Type B pancreatic cell (in vitro differentiated cells): ENCODE measurements at regions not wholly inside any gene's neighbourhood (a gene's known extent, or its start where the extent isn't known, plus 50 kb on each side); places are given as distances from the start of the nearest gene placed in this dataset.

Experiments
- DNase-seq: peaks from one replicate; pipeline ENCODE4 v3.0.0; 2021; ENCODE audit warnings: mixed read lengths; ENCODE audit not compliant: unreplicated experiment; ENCODE audit errors: extremely low spot score
- H3K27ac Mint-ChIP-seq: 2 replicates; pipeline ENCODE4 v1.8.0; 2021; ENCODE audit warnings: mild to moderate bottlenecking, mixed read lengths
- H3K27me3 Mint-ChIP-seq: 2 replicates; pipeline ENCODE4 v1.8.0; 2021; ENCODE audit warnings: mixed read lengths
- H3K36me3 Mint-ChIP-seq: 2 replicates; pipeline ENCODE4 v1.8.0; 2021; ENCODE audit warnings: mixed read lengths
- H3K4me1 Mint-ChIP-seq: one replicate; pipeline ENCODE4 v1.8.0; 2021; ENCODE audit warnings: mixed read lengths; ENCODE audit not compliant: unreplicated experiment
- H3K4me3 Mint-ChIP-seq: 2 replicates; pipeline ENCODE4 v1.8.0; 2021; ENCODE audit warnings: mild to moderate bottlenecking, mixed read lengths
- H3K9me3 Mint-ChIP-seq: 2 replicates; pipeline ENCODE4 v1.8.0; 2021; ENCODE audit warnings: mixed read lengths
- CTCF ChIP-seq: fragments of 200-600 bp; sonication (generic); conservative IDR thresholded peaks from 2 replicates; pipeline ENCODE4 v1.5.0; 2021; ENCODE audit warnings: antibody characterized with exemption, mild to moderate bottlenecking

DNA sequence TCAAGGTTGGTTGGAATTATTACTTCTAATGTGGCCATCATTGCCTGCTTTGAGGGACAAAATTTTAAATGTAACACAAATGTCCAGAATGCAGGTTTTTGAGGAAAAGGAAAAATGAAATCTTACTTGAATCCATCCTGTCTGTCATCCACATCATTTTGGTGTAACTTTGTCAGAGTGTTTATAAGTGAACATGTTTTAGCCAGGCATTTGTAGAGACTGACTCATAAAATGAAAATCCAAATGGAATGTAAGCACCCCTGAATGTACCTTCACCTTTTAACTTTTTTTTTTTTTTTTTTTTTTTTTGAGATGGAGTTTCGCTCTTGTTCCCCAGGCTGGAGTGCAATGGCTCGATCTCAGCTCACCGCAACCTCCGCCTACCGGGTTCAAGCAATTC is 141.8 kb upstream of the BNIP2 start:
- no peak for DNase-seq
- H3K27me3 Mint-ChIP-seq, result peaks cover 35% of the 10 kb centered on the region
- H3K36me3 Mint-ChIP-seq, result no peaks in the 10 kb centered on the region
- no peaks in the 10 kb centered on the region for H3K9me3 Mint-ChIP-seq
- H3K27ac Mint-ChIP-seq, result no peak overlapping the region
- H3K4me3 Mint-ChIP-seq, result no peak overlapping the region
- no peaks in the 10 kb centered on the region for H3K4me1 Mint-ChIP-seq
- no peak for TF ChIP-seq CTCF

DNA sequence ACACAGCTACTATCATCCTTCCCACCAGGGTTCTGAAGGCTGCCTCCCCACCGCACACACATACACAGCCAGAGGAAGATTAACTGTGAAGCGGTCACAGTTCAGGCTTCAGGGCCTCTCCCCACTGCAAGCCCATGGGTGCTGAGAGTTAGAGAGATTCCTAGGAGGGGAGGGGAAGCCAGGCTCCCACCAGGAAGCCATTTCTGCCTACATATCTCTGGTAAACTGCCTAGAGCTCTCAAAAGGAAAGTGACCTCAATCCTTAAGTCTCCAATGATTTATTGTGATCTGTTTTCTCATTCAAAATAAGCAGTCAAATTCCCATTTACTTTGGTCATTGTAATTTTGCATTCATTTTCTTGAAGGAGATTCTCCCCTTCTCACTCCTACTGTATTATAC is 141.0 kb upstream of the BNIP2 start:
- TF ChIP-seq CTCF, result no peak
- H3K9me3 Mint-ChIP-seq, result no peaks in the 10 kb centered on the region
- no peak for DNase-seq
- H3K27ac Mint-ChIP-seq, result peak overlapping the region; percentile 44
- no peaks in the 10 kb centered on the region for H3K36me3 Mint-ChIP-seq
- H3K4me3 Mint-ChIP-seq, result no peak overlapping the region
- H3K27me3 Mint-ChIP-seq, result peaks cover 35% of the 10 kb centered on the region
- no peaks in the 10 kb centered on the region for H3K4me1 Mint-ChIP-seq

DNA sequence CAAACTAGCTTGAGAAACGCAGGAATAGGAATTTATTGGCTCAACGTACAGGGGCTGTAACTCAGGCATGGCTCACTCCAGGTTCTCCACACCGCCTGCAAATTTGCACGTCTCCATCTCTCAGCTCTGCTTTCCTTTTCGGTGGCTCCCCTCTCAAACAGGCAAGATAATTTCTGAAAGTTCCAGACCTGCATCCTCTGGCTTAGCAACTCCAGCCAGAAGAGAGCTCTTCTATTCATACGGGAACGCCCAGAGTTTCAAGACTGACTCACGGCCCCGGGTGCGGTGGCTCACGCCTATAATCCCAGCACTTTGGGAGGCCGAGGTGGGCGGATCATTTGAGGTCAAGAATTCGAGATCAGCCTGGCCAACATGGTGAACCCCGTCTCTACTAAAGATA is 139.7 kb upstream of the BNIP2 start:
- no peak for DNase-seq
- TF ChIP-seq CTCF, result no peak
- Mint-ChIP-seq H3K27ac (no peak overlapping the region), H3K36me3 (no peaks in the 10 kb centered on the region), H3K4me3 (no peak overlapping the region), H3K9me3 (no peaks in the 10 kb centered on the region), H3K4me1 (no peaks in the 10 kb centered on the region), H3K27me3 (peaks cover 31% of the 10 kb centered on the region)

- no peak for DNase-seq
- H3K27ac Mint-ChIP-seq, result no peak overlapping the region
Measured at GRCh38 chr15:59828263-59828662, 139.1 kb upstream of the BNIP2 start.

GRCh38 chr15:59825901-59826300 is 136.8 kb upstream of the BNIP2 start:
- Mint-ChIP-seq H3K9me3 (no peaks in the 10 kb centered on the region), H3K4me1 (no peaks in the 10 kb centered on the region), H3K27ac (no peak overlapping the region), H3K4me3 (no peak overlapping the region), H3K36me3 (no peaks in the 10 kb centered on the region), H3K27me3 (peaks cover 28% of the 10 kb centered on the region)
- TF ChIP-seq CTCF, result no peak
- DNase-seq, result no peak

More at GRCh38 chr15:59828263-59828662, 139.1 kb upstream of the BNIP2 start:
- H3K27me3 Mint-ChIP-seq, result peaks cover 29% of the 10 kb centered on the region
- no peak overlapping the region for H3K4me3 Mint-ChIP-seq
- H3K36me3 Mint-ChIP-seq, result no peaks in the 10 kb centered on the region
- no peaks in the 10 kb centered on the region for H3K4me1 Mint-ChIP-seq
- no peaks in the 10 kb centered on the region for H3K9me3 Mint-ChIP-seq
- TF ChIP-seq CTCF, result no peak

- DNase-seq, result no peak
- H3K9me3 Mint-ChIP-seq, result no peaks in the 10 kb centered on the region
- no peaks in the 10 kb centered on the region for H3K4me1 Mint-ChIP-seq
- H3K36me3 Mint-ChIP-seq, result no peaks in the 10 kb centered on the region
- no peak overlapping the region for H3K4me3 Mint-ChIP-seq
- H3K27ac Mint-ChIP-seq, result no peak overlapping the region
- TF ChIP-seq CTCF, result no peak
- H3K27me3 Mint-ChIP-seq, result peaks cover 35% of the 10 kb centered on the region
Measured at GRCh38 chr15:59821286-59821685, 132.2 kb upstream of the BNIP2 start.
